NCI-H748 (cell line): ENCODE measurements at regions not wholly inside any gene's neighbourhood (a gene's known extent, or its start where the extent isn't known, plus 50 kb on each side); places are given as distances from the start of the nearest gene placed in this dataset.
A peak's percentile ranks its signal among the peaks of the same experiment; 100 is the strongest.
"Not testable (repeated sequence)": the region's sequence is repeated elsewhere in the genome, so short reads cannot be mapped to it uniquely, and the experiment has no call there.

Experiments used
- DNase-seq: peaks from one replicate; lab custom pipeline; 2025; ENCODE audit not compliant: unreplicated experiment; lab: John Stamatoyannopoulos, UW

DNA sequence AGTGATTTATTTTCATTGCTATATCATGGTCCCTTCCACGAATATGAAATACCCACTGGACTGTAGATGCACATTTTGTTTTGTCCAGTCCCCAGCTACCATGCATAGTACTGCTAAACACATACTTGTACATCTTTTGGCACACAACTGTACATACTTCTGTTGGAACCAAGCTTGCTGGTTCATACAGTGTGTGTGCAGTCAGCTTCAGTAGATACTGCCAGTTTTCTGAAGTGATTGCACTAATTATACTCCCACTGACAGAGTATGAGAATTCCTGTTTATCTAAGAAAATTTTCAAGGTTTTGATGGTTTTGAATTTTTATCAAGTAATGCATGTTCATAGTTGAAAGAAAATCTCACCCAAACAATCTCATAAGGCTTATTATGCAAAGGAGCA, 100.7 kb upstream of the LMCD1 start:
- DNase-seq = no peak

DNA sequence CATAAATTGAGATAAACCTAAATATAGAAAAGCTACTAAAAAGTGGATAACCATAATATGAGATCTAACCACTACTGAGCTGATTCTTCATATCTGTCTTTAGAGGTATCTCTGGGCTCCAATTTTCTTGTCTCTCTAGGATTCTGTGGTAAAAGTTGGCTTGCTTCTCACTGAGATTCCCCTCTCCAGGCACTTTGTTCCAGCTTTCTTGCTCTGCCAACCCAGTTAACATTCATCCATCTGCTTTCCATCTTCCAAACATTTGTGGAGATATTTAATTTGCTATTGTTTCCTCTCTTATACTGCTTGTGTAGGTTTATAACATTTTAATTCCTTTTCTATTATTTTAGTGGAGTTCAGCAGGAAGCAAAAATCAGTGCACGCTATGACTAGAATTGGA, 97.6 kb upstream of the LMCD1 start:
- no peak for DNase-seq

DNA sequence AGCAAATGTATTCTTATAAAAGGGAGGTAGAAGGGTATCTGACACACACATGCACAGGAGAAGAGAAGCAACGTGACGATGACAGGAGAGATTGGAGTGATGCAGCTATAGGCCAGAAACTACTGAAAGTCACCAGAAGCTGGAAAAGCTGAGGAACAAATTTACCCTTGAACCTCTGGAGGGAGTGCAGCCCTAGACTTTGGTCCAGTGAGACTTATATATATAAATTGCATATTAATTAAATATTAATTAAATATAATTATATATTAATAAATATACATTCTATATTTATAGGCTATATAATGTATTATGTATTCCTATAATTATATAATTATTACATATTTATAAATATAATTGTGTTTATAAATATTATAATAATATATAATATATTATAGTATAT, 96.5 kb upstream of the LMCD1 start:
- DNase-seq = no peak

DNA sequence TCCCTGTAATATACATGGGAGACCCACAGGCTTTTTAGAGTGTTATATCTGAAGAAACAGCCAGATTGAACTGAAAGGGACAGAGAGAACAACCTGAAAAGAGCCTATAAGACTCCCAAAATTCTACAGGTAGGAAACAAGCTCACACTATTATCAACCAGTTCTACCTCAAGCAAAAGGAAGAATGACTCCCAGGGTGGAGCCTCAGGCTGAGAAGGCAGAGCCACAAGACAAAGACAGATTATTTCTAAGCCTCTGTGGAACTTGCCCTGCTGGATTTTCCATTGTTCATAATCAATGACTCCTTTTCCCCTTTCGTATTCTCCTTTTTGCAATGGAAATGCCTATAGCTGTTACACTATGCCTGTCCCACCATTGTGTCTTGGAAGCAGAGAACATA, 95.1 kb upstream of the LMCD1 start:
- DNase-seq = no peak

DNA sequence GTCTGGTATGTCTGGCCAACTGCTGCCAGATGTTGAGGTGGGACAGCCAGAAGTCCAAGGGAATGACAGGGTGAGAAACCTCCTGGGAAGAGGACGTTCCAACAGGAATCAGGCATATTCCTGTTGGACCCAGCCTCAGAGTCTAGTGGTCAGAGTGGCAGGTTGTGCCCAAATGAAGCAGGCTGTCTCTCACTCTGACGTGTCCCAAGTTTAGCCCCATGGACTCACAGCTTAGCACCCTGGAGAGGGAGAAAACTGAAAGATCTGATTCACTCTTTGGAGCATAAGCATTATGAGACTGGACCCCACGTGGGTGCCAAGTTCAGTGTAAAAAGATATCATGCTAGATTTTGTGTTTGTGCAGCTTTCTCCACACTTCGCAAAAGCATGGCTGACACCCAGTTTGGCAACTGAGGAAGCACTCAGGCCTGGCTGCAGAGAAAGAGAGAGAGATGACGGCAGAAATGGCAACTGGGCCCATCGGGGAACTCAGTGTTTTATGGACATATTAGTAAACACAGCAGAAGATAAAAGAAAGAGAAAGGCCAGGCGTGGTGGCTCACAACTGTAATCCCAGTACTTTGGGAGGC, 88.2 kb upstream of the LMCD1 start:
- no peak for DNase-seq

DNA sequence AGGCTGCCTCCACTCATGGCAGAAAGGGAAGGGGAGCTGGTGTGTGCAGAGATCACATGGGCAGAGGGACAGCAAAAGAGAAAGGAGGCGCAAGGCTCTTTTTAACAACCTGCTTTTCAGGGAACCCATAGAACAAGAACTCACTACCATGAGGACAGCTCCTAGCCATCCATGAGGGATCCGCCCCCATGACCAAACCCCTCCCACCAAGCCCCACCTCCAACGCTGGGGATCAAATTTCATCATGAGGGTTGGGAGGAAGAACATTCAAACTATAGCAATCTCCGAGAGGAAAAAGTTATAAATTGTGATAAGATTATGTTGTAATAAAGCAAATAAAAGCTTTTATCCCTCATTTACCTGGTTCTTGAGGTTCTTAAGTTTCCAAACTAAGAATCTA, 84.7 kb upstream of the LMCD1 start:
- peak; percentile 3 for DNase-seq

DNA sequence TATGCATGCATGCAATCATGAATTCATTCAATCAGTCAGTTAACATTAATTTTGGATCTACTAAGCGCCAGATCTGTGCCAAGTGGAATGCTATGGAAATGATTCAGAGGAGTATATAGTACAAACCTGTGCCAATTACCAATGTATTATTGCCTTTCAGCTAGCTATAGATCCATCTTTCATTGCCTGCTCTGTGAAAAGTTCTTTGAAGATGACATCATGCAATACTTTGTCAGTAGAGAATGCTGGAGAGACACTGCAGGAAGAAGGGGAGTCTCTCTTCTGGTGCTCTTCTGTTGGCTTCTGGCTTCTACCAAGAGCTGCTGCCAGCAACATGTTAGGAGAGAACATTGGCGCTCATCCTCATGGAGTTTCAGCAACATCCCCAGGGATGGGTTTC, 81.0 kb upstream of the LMCD1 start:
- no peak for DNase-seq

DNA sequence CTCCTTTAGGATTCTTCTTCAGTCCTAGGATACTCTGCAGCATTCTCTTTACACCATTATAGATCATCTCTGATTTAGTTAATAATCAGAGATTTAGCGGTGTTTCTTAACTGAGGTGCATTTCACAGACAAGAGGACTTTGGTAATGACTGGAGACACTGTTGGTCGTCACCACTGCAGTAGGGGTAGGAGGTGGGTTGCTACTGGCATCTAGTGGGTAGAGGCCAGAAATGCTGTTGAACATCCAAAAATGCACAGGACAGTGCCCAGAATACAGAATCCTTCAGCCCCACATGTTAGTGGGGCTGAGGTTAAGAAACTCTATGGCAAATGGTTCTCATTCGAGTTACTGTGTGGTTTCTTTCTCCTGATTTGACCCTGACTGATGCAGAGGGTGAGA, 80.4 kb upstream of the LMCD1 start:
- peak; percentile 2 for DNase-seq

DNA sequence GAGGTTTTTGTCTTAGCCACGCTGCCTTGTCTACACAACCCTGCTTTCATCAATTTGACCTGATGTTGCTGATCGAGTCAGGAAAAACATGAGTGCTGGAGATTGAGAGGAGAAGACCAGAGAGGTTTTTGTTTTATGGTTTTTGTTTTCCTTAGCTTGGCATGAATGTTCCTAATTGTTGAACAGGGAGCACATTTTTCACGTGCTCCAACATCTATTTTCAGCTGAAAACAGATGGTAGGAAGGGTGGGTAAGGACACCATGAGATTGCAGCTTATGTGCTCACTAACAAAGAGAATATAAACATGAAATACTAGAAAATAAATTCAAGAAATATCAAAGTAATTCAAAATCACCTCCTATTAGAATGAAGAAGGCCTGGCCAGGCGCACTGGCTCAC, 79.9 kb upstream of the LMCD1 start:
- DNase-seq = no peak

DNA sequence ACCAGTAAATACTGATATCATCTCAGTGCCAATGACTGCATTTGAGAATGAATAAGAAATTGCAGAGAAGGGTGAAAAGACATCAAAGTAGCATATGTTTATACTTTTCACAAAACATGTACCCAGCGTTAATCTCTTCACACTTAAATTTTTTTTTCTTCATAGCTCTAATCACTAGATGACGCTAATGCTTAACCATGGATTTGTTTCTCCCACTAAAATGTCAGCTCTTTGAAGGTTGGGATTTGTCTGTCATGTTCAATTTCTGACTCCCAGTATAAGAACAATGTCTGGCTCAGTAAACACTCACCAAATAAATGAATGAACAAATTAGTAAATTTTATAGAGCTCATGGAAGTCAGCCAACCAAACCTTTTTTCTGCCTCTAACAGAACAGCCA, 78.3 kb upstream of the LMCD1 start:
- DNase-seq = no peak

DNA sequence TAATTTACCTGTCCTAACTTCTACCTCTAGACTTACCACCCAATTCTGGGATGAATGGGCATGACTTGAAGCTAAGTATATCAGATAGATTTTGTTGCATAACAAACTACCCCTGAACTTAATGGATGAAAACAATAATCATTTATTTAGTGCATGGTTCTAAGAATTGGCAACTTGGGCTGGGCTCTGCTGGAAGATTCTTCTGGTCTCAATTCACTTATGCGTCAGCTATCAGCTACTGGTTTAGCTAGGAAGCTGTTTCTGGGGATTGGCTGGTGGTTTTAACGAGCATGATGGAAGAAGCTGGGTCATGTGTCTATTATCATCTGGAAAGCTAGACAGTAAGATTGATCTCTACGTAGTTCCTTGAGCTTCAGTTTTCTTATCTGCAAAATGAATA, 77.3 kb upstream of the LMCD1 start:
- DNase-seq = no peak

DNA sequence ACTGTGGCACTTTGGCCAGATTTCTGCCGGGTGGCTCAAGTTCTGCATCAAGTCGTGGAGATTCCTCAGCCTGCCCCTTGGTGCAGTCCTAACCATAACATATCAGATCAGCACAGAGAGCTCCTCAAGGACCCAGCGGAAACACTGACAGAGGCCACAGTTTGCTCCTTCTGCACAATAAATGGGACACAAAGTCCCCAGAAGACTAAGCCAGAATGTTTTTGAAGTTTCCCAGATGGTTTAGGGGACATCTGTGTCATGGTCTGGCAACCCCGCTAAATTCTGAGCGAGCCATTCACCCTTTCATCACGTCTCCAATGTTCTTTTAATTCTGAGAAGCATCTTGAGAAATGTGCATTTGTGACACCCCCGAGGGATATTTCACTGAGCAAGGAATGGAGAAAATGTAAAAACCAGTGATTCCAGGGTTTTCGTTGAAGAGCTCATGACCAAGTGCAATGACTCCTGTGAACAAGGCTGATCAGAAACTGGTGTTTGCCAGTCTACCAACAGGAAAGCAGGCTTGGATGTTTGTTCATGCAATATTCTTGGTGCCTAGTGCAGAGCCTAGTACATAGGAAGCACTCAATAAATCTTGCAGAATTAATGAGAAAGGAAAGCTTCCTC, 64.8 kb upstream of the LMCD1 start:
- DNase-seq = no peak

DNA sequence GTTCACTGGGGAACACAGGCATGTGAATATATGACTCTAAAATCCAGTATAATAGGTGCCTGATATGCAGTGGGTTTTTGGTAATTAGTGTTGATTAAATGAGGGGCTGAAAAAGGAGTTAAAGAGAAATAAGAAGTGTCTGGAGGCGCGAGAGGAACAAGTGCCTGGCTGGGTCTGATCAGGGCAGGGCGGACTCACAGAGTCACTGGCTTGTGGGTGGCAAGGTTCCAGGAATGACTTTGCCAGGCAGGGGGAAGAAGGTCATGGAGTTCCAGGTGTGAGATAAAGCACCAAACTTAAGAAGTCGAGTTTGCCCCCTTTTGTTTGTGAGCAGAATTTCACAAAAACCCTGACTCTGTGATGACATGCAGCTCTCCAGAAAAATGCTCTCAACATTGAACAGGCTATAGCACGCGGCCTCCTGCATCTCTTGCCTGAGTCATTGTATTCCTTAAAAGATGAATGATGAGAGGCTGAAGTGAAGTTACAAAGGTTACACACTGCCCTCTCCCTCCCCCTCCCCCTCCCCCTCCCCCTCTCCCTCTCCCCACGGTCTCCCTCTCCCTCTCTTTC, 63.0 kb upstream of the LMCD1 start:
- DNase-seq = no peak

DNA sequence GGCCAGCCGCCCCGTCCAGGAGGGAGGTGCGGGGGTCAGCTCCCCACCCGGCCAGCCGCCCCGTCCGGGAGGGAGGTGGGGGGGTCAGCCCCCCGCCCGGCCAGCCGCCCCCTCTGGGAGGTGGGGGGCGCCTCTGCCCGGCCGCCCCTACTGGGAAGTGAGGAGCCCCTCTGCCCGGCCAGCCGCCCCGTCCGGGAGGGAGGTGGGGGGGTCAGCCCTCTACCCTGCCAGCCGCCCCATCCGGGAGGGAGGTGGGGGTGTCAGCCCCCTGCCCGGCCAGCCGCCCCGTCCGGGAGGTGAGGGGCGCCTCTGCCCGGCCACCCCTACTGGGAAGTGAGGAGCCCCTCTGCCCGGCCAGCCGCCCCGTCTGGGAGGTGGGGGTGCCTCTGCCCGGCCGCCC, 61.5 kb upstream of the LMCD1 start:
- DNase-seq = not testable (repeated sequence)

DNA sequence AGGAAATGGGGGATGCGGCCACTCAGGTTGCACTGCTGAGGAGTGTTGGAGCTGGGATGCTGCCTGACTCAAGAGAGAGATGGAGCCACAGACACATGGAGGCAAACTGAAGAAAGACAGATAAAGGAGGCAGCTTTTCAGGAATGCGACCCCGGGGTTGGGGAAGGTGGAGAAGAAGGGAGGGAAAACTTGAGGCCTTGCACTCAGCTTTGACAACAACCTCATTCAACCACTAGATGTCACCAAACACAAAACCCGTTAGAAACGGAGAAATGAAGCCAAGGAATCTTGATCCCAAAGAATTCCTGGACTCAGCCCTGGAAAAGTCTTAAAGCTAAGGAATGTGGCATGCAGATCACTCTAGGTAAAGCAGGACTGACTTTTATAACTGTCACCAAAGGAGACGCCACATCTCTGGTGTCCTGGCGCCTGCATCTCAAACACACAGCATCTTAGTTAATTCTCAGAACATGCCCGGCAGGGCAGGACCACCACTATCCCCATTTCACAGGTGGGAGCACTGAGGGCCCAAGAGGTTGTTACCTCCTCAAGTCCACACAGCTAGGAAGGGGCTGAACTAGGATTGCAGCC, 59.6 kb upstream of the LMCD1 start:
- DNase-seq = peak; percentile 42

DNA sequence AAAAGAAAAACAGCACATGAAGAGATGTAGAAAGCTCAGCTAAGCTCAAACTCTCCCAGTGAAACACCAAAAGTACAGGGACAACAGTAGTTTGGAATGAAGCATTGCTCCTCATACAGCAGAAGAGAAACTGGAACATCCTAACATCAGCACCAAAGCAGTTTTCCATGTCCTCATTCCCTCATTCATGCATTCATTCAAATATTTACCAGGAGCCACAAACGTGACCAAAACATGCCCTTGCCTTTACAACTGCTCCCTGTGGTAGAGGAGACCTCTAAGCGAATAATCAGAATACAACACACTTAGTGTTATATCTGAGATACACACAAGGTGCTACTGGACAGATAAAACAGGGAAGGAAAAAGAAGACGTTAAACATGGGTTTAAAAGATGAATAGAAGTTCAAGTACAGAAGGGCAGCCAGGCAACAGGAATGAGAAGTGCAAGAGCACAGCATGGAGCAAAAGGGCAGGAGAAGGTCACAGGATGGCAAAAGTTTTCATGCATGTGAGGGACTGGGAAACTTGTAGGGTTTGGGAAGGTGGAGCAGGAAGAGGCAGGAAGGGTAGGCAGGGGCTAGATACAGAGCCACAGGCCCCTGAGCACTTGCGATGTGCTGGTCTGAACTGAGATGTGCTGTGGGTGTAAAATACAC, 58.5 kb upstream of the LMCD1 start:
- no peak for DNase-seq

DNA sequence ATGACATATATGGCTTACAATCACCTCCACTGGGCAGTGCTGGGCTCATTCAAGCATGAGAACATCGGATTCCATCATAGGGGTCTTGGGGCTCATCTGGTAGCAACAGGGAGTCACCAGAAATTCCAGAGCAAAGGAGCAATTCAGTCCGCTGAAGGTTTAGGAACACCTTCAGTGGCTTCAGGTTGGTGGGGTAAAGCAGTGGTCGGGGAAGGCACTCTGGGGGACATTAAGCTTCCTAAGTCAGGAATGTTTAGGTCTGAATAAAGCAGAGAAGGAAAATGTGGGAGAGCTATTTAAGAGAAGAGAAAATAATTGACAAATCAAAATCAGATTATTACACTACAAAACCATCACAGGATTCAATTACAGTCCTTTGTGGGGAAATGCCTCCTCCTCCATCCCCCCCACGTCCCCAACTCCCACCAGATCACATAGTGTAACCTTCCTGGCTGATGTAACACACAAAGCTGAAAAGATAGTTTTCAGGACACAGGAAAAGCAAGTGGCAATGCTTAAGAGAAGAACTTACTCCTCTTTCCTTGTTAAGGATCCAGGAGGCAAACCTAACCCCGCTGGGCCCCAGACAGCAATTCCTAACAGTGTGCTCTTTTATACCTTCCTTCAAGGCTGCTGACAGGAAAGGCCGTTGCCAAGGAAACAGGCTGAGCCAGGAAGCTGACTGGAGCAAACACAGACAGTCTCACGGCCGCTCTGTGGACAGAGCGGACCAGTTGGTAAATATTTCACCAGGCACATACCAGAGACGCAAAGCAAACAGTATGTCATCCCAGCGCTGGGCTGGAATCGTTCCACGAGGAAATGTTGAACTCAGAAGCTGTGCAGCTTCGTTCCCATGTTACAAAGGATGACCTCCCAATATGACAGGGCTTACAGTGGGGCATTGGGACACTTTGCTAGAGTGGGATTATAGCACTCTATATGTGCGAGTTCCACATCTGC, 57.5 kb upstream of the LMCD1 start:
- peak; percentile 94 for DNase-seq

DNA sequence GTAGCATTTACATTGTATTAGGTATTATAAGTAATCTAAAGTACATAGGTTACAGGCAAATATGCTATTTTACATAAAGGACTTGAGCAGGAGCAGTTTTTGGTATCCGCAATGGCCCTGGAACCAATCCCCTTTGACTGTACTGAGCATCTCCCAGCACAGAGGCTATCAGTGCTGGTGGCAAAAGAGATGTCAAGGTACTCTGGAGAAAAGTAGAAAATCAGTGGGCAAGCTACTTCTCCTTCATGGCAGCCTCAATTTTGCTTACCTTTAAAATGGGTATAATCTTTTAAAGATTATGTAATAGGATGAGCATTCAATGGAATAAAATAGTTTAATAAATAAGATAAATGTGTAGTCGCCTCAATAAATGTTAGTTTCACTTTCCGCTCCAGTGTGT, 56.7 kb upstream of the LMCD1 start:
- DNase-seq = no peak

DNA sequence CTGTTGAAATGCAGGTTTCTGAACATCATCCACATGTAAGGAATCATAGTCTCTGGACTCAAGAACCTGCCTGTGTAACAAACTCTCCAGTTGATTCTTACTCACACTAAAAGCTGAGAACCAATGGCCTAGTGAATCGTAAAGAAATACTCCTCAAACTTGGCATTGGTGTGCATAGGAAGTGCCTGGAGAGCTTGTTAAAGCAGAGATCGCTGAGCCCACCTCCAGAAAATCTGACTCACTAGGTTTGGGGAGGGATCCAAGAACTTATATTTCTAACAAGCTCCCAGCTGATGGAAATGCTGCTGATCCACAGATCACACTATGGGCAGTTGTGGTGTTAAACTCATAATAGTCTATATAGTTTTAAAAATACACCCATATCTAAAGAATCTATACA, 55.8 kb upstream of the LMCD1 start:
- DNase-seq = no peak

DNA sequence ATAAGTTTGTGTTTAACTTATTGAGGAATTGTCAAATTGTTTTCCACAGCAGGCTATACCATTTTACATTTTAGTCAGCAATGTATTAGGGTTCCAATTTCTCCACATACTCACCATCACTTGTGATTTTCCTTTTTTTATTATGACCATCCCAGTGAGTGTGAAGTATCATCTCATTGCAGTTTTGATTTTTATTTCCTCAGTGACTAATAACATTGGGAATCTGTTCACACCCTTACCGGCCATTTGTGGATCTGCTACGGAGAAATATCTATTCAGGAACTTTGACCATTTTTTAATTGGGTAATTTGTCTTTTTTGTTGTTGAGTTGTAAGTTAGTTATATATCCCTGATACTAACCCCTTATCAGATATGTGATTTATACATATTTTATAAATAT, 54.8 kb upstream of the LMCD1 start:
- DNase-seq = no peak

DNA sequence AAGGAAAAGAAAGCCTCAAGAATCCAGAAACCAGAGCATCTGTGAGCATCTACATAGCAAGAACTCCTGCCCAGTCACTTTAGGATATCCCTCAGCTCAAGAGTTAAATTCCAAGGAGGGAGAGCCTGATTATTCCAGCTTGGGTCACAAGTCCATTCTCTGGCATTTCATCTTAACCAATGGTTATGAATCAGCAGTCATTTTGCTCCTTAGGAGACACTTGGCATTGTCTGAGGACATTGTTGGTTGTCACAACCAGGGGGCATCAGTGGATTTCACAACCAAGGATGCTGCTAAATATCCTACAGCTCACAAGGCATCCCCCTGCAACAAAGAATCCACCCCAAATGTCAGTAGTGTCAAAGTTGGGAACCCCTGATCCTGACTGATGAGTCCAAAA, 51.0 kb upstream of the LMCD1 start:
- no peak for DNase-seq
